ENCODE measurements at regions not wholly inside any gene's neighbourhood (a gene's known extent, or its start where the extent isn't known, plus 50 kb on each side); places are given as distances from the start of the nearest gene placed in this dataset.

DNA sequence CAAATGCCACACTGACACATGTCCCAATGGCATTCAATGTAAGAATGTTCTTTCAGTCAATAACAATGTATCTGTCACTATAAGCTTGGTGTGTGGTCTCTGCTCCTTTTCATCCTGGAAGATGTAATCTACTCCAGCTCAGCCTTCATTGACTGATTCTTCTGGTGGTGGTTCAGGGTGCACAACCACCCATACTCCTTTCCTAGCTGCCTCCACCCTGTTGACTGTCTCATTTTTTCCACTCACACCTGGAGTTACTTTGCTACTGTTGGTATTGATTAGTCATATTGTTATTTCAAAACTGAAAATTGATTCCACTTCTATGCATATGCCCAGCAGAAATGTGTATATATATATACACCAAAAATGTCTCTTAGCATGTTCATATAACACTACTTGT is 140.5 kb downstream of the ASB9 start:
- TF ChIP-seq SPI1 (IDR thresholded peaks at IDR 0.05; ENCODE audit: low read depth, low read length) (no peak), POLR2AphosphoS5 (IDR thresholded peaks at IDR 0.05; ENCODE audit: low read depth, low read length) (no peak), TAF1 (IDR thresholded peaks at IDR 0.05; ENCODE audit: low read depth, low read length) (no peak), POU2F2 (IDR thresholded peaks at IDR 0.05; ENCODE audit: low read depth, low read length) (no peak)
- DNase-seq (ENCODE audit: insufficient read length, low spot score) (no peak), FAIRE-seq (no peak)

DNA sequence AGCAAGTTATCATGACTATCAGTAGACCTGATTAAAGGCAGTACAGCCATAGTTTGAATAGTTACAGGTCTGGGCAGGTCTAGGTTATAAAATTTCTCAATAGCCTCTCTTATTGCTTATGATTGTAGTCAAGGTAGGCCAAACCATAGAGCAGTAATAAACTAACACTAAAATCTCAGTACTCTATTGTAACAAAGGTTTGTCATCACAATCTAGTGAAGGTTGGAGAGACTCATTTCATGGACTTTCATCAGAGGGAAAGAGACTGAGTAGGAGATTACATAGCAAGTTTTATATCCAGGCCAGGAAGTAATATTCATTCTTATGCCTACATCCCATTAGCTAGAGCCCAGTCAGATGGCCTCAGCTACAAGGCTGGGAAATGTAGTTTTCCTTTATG is 141.0 kb downstream of the ASB9 start:
- DNase-seq (ENCODE audit: insufficient read length, low spot score) (no peak), FAIRE-seq (no peak)
- TF ChIP-seq SPI1 (IDR thresholded peaks at IDR 0.05; ENCODE audit: low read depth, low read length) (no peak), TAF1 (IDR thresholded peaks at IDR 0.05; ENCODE audit: low read depth, low read length) (no peak), POLR2A (IDR thresholded peaks at IDR 0.05; ENCODE audit: low read depth, low read length) (no peak), PAX5 (IDR thresholded peaks at IDR 0.05; ENCODE audit: insufficient read depth, low read length, severe bottlenecking) (no peak), POU2F2 (IDR thresholded peaks at IDR 0.05; ENCODE audit: low read depth, low read length) (no peak), POLR2AphosphoS5 (IDR thresholded peaks at IDR 0.05; ENCODE audit: low read depth, low read length) (no peak)

DNA sequence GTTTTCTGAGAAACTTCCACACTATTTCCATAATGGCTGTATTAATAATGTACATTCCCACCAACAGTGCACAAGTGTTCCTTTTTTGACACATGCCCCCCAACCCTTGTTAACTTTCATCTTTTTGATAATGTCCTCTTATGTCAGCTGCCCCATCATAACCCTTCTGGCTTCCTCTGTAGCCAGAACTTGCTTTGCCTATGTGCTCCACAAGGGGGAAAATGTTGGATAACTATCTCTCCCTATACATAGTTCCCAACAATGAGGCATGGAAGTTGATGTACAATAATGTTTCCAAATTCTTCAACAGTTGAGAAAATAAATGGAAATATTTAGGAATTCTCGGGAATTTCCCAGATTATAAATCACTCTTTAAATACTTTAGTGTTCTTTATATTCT is 142.9 kb downstream of the ASB9 start:
- no peak for DNase-seq (ENCODE audit: insufficient read length, low spot score)
- TF ChIP-seq PAX5 (IDR thresholded peaks at IDR 0.05; ENCODE audit: insufficient read depth, low read length, severe bottlenecking) = no peak
- no peak for TF ChIP-seq POLR2A (IDR thresholded peaks at IDR 0.05; ENCODE audit: low read depth, low read length)
- no peak for TF ChIP-seq POU2F2 (IDR thresholded peaks at IDR 0.05; ENCODE audit: low read depth, low read length)
- no peak for TF ChIP-seq TAF1 (IDR thresholded peaks at IDR 0.05; ENCODE audit: low read depth, low read length)
- no peak for TF ChIP-seq SPI1 (IDR thresholded peaks at IDR 0.05; ENCODE audit: low read depth, low read length)
- TF ChIP-seq POLR2AphosphoS5 (IDR thresholded peaks at IDR 0.05; ENCODE audit: low read depth, low read length) = no peak
- no peak for FAIRE-seq

DNA sequence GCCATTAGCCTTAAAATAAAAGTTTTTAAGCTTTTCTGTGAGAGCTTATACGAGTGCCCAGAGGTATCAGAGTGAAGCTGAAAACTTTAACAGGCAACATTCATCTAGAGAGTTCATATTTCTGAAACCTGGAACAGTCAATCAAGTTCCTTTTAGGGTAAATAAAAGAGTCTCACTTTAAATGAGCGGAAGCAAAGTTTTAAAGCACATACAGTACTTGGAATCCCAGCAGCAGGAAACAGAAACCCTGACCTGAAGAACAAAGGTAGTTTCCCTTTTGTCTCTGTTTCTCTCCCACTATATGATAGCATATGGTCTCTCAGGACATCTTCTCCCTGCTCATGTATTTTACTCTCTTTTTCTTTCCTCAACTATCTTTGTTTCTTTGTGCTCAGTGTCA is 153.0 kb downstream of the ASB9 start:
- FAIRE-seq = no peak
- TF ChIP-seq POU2F2 (IDR thresholded peaks at IDR 0.05; ENCODE audit: low read depth, low read length) = no peak
- no peak for TF ChIP-seq POLR2A (IDR thresholded peaks at IDR 0.05; ENCODE audit: low read depth, low read length)
- TF ChIP-seq TAF1 (IDR thresholded peaks at IDR 0.05; ENCODE audit: low read depth, low read length) = no peak
- no peak for TF ChIP-seq POLR2AphosphoS5 (IDR thresholded peaks at IDR 0.05; ENCODE audit: low read depth, low read length)
- no peak for TF ChIP-seq SPI1 (IDR thresholded peaks at IDR 0.05; ENCODE audit: low read depth, low read length)
- TF ChIP-seq PAX5 (IDR thresholded peaks at IDR 0.05; ENCODE audit: insufficient read depth, low read length, severe bottlenecking) = no peak
- DNase-seq (ENCODE audit: insufficient read length, low spot score) = no peak

DNA sequence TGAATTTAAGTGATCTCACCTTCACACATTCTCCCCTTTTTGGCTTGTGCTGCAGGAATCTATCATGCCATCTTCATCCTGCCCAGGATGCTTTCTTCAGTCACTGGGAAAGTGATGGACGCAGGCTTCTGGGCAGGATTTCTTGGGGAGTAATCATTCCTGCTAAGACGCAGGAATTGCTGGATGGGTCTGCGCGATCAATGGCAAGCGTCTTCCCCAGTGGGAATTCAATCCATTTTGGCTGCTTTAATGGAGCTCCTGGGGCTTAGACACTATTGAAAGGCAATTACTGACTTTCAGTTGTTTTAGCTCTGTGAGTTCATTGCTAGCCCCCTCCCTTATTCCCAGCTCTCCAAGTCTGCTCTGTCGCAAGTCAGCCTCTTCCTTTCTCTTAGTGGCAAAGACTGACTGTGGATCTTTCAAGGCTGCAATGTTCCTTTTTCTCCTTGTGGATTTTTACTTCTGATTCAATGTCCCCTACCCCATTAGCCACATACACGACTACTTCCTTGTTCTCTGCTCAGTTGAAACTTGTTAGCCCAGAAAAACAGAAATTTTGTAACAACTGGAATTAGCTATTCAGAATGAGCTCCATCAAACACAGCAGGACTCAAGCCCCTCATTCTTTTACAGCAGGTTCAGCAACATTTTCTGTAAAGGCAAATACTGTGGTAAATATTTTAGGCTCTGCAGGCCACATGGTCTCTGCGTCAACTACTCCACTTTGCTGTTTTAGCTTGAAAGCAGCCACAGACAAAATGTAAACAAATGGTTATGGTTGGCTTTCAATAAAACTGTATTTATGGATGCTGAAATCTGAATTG is 154.9 kb downstream of the ASB9 start:
- FAIRE-seq (no peak), DNase-seq (ENCODE audit: insufficient read length, low spot score) (no peak)
- no peak for TF ChIP-seq PAX5 (IDR thresholded peaks at IDR 0.05; ENCODE audit: insufficient read depth, low read length, severe bottlenecking)

DNA sequence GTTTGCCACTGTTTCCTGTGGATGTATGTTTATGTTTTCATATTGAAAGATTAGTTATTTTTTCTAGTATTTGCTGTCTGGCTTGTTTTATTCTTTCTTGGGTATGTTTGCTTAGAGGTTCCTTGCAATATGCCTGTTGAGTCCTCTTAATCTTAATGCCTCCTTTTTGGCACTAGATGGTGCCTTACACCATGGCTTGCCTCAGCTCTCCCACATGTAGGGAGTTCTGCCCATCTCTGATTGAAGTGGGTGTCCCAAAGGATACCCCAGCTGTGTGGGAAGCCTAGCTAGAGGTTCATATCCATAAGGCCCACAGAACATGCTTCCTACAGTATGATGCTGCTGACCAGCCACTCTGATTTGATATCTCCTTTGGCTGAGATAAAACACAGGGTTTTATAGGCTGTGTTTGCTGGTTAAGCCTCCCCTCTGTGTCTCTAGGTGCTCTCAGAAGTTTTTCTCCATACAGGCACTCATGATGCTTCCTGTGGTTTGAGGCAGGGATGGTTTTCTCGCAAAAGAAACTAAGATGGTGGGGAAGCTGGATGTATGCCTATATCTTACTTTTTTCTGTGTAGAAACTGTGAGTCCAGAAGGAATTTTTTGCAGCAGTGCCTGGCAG is 162.4 kb downstream of the ASB9 start:
- FAIRE-seq (no peak), DNase-seq (ENCODE audit: insufficient read length, low spot score) (no peak)
- no peak for TF ChIP-seq POLR2AphosphoS5 (IDR thresholded peaks at IDR 0.05; ENCODE audit: low read depth, low read length)

DNA sequence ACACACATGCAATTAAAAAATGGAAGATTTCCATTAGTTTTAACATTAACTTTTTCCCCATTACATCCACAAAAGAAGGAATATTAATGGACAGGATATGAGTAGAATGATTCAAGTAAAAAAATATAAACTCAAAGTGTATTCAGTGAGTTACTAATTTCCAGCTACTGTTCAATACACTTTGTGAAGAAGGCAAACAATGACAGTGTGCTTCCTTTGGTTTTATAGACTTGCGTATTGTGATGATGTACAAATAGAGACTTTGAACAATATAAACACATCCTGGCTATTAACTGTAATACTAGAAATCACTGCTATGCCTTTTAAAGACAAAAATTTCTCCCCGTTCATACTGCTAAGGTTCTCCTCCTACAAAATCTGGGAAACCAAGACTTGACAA is 171.4 kb downstream of the ASB9 start:
- DNase-seq (ENCODE audit: insufficient read length, low spot score) (no peak), FAIRE-seq (no peak)
- TF ChIP-seq PAX5 (IDR thresholded peaks at IDR 0.05; ENCODE audit: insufficient read depth, low read length, severe bottlenecking) (no peak), POLR2AphosphoS5 (IDR thresholded peaks at IDR 0.05; ENCODE audit: low read depth, low read length) (no peak), POU2F2 (IDR thresholded peaks at IDR 0.05; ENCODE audit: low read depth, low read length) (no peak), POLR2A (IDR thresholded peaks at IDR 0.05; ENCODE audit: low read depth, low read length) (no peak), TAF1 (IDR thresholded peaks at IDR 0.05; ENCODE audit: low read depth, low read length) (no peak), SPI1 (IDR thresholded peaks at IDR 0.05; ENCODE audit: low read depth, low read length) (no peak)

DNA sequence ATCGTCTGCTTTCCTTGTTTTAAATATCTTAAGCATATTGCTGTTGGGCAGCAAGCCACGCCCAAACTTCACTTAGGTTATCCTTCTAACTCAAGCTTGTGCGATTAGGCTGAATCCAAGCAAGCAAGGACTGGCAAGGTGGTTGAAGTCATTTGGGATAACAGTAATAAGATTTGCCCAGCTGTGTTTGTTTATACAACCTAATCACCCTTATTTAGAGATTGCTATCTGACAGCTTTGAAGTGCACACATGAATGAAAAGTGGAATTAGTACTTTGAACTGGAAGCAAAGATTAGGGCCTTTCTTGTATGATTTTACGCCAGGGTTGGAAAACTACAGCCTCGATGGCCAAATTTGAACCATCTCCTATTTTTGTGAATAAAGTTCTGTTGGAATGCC is 182.1 kb downstream of the ASB9 start:
- TF ChIP-seq POLR2AphosphoS5 (IDR thresholded peaks at IDR 0.05; ENCODE audit: low read depth, low read length) (no peak), SPI1 (IDR thresholded peaks at IDR 0.05; ENCODE audit: low read depth, low read length) (no peak), POU2F2 (IDR thresholded peaks at IDR 0.05; ENCODE audit: low read depth, low read length) (no peak), TAF1 (IDR thresholded peaks at IDR 0.05; ENCODE audit: low read depth, low read length) (no peak), PAX5 (IDR thresholded peaks at IDR 0.05; ENCODE audit: insufficient read depth, low read length, severe bottlenecking) (no peak), POLR2A (IDR thresholded peaks at IDR 0.05; ENCODE audit: low read depth, low read length) (no peak)
- FAIRE-seq (no peak), DNase-seq (ENCODE audit: insufficient read length, low spot score) (no peak)

DNA sequence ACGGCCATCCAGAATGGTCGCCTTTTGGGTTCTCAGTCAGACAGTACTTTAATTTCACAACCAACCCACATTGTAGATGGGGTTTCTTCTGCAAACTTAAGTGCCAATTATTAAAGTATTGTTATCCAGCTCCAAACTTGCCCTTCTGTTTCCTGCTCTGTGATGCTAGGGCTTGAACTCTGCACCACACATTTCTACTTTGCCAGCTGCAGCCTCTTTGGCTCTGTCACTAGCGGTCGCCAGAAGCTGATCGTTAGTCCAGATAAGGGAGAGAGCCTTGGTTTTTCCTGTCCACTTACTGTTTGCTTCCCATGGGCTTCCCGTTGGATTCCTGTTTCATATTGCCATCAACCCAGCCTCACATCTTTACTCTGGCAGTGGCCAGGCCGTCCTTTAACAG is 196.6 kb downstream of the ASB9 start:
- FAIRE-seq = no peak
- no peak for TF ChIP-seq POLR2AphosphoS5 (IDR thresholded peaks at IDR 0.05; ENCODE audit: low read depth, low read length)
- no peak for TF ChIP-seq POU2F2 (IDR thresholded peaks at IDR 0.05; ENCODE audit: low read depth, low read length)
- TF ChIP-seq TAF1 (IDR thresholded peaks at IDR 0.05; ENCODE audit: low read depth, low read length) = no peak
- no peak for TF ChIP-seq SPI1 (IDR thresholded peaks at IDR 0.05; ENCODE audit: low read depth, low read length)
- TF ChIP-seq PAX5 (IDR thresholded peaks at IDR 0.05; ENCODE audit: insufficient read depth, low read length, severe bottlenecking) = no peak
- no peak for TF ChIP-seq POLR2A (IDR thresholded peaks at IDR 0.05; ENCODE audit: low read depth, low read length)

DNA sequence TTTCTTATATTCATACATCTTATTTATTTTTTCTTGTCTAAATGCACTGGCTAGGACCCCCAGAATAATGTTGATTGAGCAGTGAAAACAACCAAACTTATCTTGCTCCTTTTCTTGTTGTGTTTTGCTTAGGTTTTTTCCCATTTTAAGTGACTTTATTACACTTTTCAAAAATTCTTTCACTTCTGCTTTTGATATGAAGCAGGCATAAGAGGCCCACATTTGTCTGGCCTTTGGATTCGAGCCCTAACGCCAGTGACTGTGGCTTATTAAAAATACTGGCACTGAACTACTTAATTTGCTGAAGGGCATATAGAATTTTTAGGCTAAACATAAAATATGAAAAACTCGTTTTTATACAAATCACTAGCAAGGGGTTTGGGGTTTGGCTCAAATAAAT is 197.0 kb downstream of the ASB9 start:
- FAIRE-seq = no peak
- DNase-seq (ENCODE audit: insufficient read length, low spot score) = no peak
- TF ChIP-seq SPI1 (IDR thresholded peaks at IDR 0.05; ENCODE audit: low read depth, low read length) (peak; percentile 80), POLR2A (IDR thresholded peaks at IDR 0.05; ENCODE audit: low read depth, low read length) (no peak)

More for the DNA sequence above, 196.6 kb downstream of the ASB9 start:
- no peak for DNase-seq (ENCODE audit: insufficient read length, low spot score)

Data from GM12891 (cell line).